Medulla oblongata (tissue), 1 donor: ENCODE measurements at regions not wholly inside any gene's neighbourhood (a gene's known extent, or its start where the extent isn't known, plus 50 kb on each side); places are given as distances from the start of the nearest gene placed in this dataset.
"Not testable (repeated sequence)": the region's sequence is repeated elsewhere in the genome, so short reads cannot be mapped to it uniquely, and the experiment has no call there.

Experiments used
- DNase-seq: peaks from one replicate; pipeline ENCODE4 v3.0.0-alpha.2; 2015; ENCODE audit errors: extremely low spot score

DNA sequence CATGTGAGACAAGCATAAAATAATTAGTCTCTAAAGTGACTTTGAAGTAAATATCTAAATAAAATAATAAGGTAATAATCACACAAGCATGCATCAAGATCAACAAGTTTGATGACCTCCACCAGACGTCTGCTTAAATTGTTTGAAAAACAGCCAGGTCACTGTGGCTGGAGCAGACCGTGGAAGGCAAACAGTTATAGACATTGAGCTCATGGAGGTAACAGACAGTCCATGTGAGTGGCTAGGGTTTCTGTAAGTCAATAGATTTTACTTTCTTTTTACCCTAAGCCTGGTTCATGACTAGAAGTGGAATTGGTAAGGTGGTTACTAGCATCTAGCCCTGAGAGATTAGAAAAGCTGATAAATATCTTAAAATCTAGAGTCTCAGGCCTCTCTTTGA is 50.4 kb upstream of the CDY2A start:
- DNase-seq: not testable (repeated sequence)

DNA sequence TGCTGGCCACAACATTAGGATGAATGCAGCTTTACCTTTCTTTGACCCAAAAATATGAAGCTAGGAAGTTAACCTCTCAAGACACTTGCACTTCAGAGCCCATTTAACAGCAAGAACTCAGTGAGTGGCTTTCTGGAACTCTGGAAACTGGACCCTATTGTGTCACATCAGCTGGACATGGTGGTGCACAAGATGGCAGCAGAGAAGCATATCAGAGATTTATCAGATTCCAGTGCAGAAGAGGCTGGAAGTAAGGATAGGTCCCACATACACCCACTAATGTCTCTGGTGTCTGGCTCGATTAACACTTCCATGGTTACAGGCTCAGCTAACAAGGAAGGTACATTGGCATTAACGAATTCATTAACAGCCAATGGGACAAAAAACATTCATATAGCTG is 72.2 kb upstream of the CDY2B start:
- DNase-seq: peak; percentile 1

GRCh38 chrY:17930375-17930774 is 50.4 kb upstream of the CDY2B start:
- not testable (repeated sequence) for DNase-seq
